ENCODE measurements at regions not wholly inside any gene's neighbourhood (a gene's known extent, or its start where the extent isn't known, plus 50 kb on each side); places are given as distances from the start of the nearest gene placed in this dataset.
"Not testable (repeated sequence)": the region's sequence is repeated elsewhere in the genome, so short reads cannot be mapped to it uniquely, and the experiment has no call there.

- no peak for DNase-seq
These were observed 302.5 kb downstream of the PCDH7 start for GRCh38 chr4:31022702-31023101.

- DNase-seq = no peak
These were observed 302.9 kb downstream of the PCDH7 start for GRCh38 chr4:31023109-31023508.

GRCh38 chr4:31023742-31024141, 303.6 kb downstream of the PCDH7 start:
- no peak for DNase-seq

GRCh38 chr4:31024781-31025180, 304.6 kb downstream of the PCDH7 start:
- DNase-seq = not testable (repeated sequence)

GRCh38 chr4:31026256-31026655, 306.1 kb downstream of the PCDH7 start:
- DNase-seq = no peak

GRCh38 chr4:31034550-31034949, 314.4 kb downstream of the PCDH7 start:
- no peak for DNase-seq

- no peak for DNase-seq
These were observed 315.6 kb downstream of the PCDH7 start for GRCh38 chr4:31035761-31036160.

- no peak for DNase-seq
These were observed 317.5 kb downstream of the PCDH7 start for GRCh38 chr4:31037703-31038102.

- no peak for DNase-seq
These were observed 319.2 kb downstream of the PCDH7 start for GRCh38 chr4:31039382-31039781.

- DNase-seq = no peak
These were observed 319.9 kb downstream of the PCDH7 start for GRCh38 chr4:31040106-31040505.

- no peak for DNase-seq
These were observed 321.2 kb downstream of the PCDH7 start for GRCh38 chr4:31041385-31041784.

GRCh38 chr4:31041853-31042252, 321.7 kb downstream of the PCDH7 start:
- no peak for DNase-seq

GRCh38 chr4:31043382-31044062, 323.4 kb downstream of the PCDH7 start:
- DNase-seq = no peak

GRCh38 chr4:31045151-31045550, 325.0 kb downstream of the PCDH7 start:
- DNase-seq = no peak

- DNase-seq = no peak
These were observed 325.7 kb downstream of the PCDH7 start for GRCh38 chr4:31045724-31046318.

- no peak for DNase-seq
These were observed 331.0 kb downstream of the PCDH7 start for GRCh38 chr4:31051151-31051550.

GRCh38 chr4:31051565-31051964, 331.4 kb downstream of the PCDH7 start:
- DNase-seq = no peak

GRCh38 chr4:31052519-31052918, 332.4 kb downstream of the PCDH7 start:
- DNase-seq = no peak

GRCh38 chr4:31053451-31053850, 333.3 kb downstream of the PCDH7 start:
- DNase-seq = no peak

- no peak for DNase-seq
These were observed 334.1 kb downstream of the PCDH7 start for GRCh38 chr4:31054295-31054694.

- no peak for DNase-seq
These were observed 338.5 kb downstream of the PCDH7 start for GRCh38 chr4:31058656-31059055.

GRCh38 chr4:31059753-31060522, 339.8 kb downstream of the PCDH7 start:
- no peak for DNase-seq

GRCh38 chr4:31065086-31065485, 344.9 kb downstream of the PCDH7 start:
- DNase-seq = no peak

All from NCI-H1436 treated with DMSO at 0.1 percent for 48 hours (cell line).